ENCODE measurements at regions not wholly inside any gene's neighbourhood (a gene's known extent, or its start where the extent isn't known, plus 50 kb on each side); places are given as distances from the start of the nearest gene placed in this dataset.

GRCh38 chr15:95669146-95669922, 661.2 kb upstream of the NR2F2 start:
- H3K4me1 ChIP-seq (ENCODE audit: insufficient read depth, poor library complexity, severe bottlenecking), result no peaks in the 10 kb centered on the region
- H3K27me3 ChIP-seq (ENCODE audit: insufficient read depth, poor library complexity, severe bottlenecking), result no peaks in the 10 kb centered on the region
- DNase-seq (ENCODE audit: low spot score) (no peak), ATAC-seq (ENCODE audit: low read depth) (peak; percentile 75)
- no peak overlapping the region for H3K27ac ChIP-seq (ENCODE audit: poor library complexity, severe bottlenecking)
- H3K4me3 ChIP-seq (ENCODE audit: severe bottlenecking), result no peak overlapping the region
- TF ChIP-seq CTCF (IDR thresholded peaks at IDR 0.05; ENCODE audit: poor library complexity, severe bottlenecking), result no peak
- no peaks in the 10 kb centered on the region for H3K9me3 ChIP-seq (ENCODE audit: severe bottlenecking)
- H3K36me3 ChIP-seq (ENCODE audit: low read depth), result no peaks in the 10 kb centered on the region

DNA sequence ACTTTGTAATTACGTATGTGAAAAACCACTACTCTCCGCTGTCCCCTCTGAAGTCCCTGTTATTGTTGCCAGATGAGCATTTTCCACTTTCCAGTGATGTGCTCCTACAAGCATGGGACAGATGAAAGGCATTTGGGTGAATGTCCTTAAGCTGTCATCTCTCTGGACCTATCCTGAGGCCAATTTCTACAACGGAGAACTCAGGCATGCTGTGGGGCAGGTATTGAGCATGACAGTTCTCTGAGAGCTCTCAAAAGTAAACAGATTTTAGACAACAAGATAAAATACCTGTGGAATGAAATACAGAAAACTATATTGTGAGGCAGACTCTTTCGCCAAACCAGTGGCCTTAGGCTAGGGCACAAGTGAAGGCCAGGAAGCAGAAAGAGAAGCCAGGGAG, 656.5 kb upstream of the NR2F2 start:
- DNase-seq (ENCODE audit: low spot score) (no peak), ATAC-seq (ENCODE audit: low read depth) (no peak)
- no peak overlapping the region for H3K4me3 ChIP-seq (ENCODE audit: severe bottlenecking)
- no peaks in the 10 kb centered on the region for H3K36me3 ChIP-seq (ENCODE audit: low read depth)
- H3K27ac ChIP-seq (ENCODE audit: poor library complexity, severe bottlenecking), result no peak overlapping the region
- H3K27me3 ChIP-seq (ENCODE audit: insufficient read depth, poor library complexity, severe bottlenecking), result no peaks in the 10 kb centered on the region
- no peak for TF ChIP-seq CTCF (IDR thresholded peaks at IDR 0.05; ENCODE audit: poor library complexity, severe bottlenecking)
- H3K9me3 ChIP-seq (ENCODE audit: severe bottlenecking), result no peaks in the 10 kb centered on the region
- H3K4me1 ChIP-seq (ENCODE audit: insufficient read depth, poor library complexity, severe bottlenecking), result no peaks in the 10 kb centered on the region

GRCh38 chr15:95676500-95676899, 654.0 kb upstream of the NR2F2 start:
- ATAC-seq (ENCODE audit: low read depth), result no peak
- Histone ChIP-seq H3K36me3 (ENCODE audit: low read depth) (no peaks in the 10 kb centered on the region), H3K27me3 (ENCODE audit: insufficient read depth, poor library complexity, severe bottlenecking) (no peaks in the 10 kb centered on the region), H3K27ac (ENCODE audit: poor library complexity, severe bottlenecking) (no peak overlapping the region), H3K4me3 (ENCODE audit: severe bottlenecking) (no peak overlapping the region), H3K4me1 (ENCODE audit: insufficient read depth, poor library complexity, severe bottlenecking) (no peaks in the 10 kb centered on the region), H3K9me3 (ENCODE audit: severe bottlenecking) (no peaks in the 10 kb centered on the region)
- TF ChIP-seq CTCF (IDR thresholded peaks at IDR 0.05; ENCODE audit: poor library complexity, severe bottlenecking), result no peak
- DNase-seq (ENCODE audit: low spot score), result no peak

GRCh38 chr15:95679847-95680582, 650.5 kb upstream of the NR2F2 start:
- Histone ChIP-seq H3K27ac (ENCODE audit: poor library complexity, severe bottlenecking) (no peak overlapping the region), H3K36me3 (ENCODE audit: low read depth) (no peaks in the 10 kb centered on the region), H3K9me3 (ENCODE audit: severe bottlenecking) (no peaks in the 10 kb centered on the region), H3K4me1 (ENCODE audit: insufficient read depth, poor library complexity, severe bottlenecking) (peaks cover 16% of the 10 kb centered on the region), H3K4me3 (ENCODE audit: severe bottlenecking) (no peak overlapping the region), H3K27me3 (ENCODE audit: insufficient read depth, poor library complexity, severe bottlenecking) (no peaks in the 10 kb centered on the region)
- no peak for TF ChIP-seq CTCF (IDR thresholded peaks at IDR 0.05; ENCODE audit: poor library complexity, severe bottlenecking)
- DNase-seq (ENCODE audit: low spot score) (no peak), ATAC-seq (ENCODE audit: low read depth) (no peak)

- no peak for ATAC-seq (ENCODE audit: low read depth)
- Histone ChIP-seq H3K4me1 (ENCODE audit: insufficient read depth, poor library complexity, severe bottlenecking) (peaks cover 23% of the 10 kb centered on the region), H3K27ac (ENCODE audit: poor library complexity, severe bottlenecking) (no peak overlapping the region), H3K27me3 (ENCODE audit: insufficient read depth, poor library complexity, severe bottlenecking) (no peaks in the 10 kb centered on the region), H3K9me3 (ENCODE audit: severe bottlenecking) (no peaks in the 10 kb centered on the region), H3K36me3 (ENCODE audit: low read depth) (no peaks in the 10 kb centered on the region), H3K4me3 (ENCODE audit: severe bottlenecking) (no peak overlapping the region)
- no peak for DNase-seq (ENCODE audit: low spot score)
- no peak for TF ChIP-seq CTCF (IDR thresholded peaks at IDR 0.05; ENCODE audit: poor library complexity, severe bottlenecking)
Measured at GRCh38 chr15:95680728-95681127, 649.8 kb upstream of the NR2F2 start.
